OCI-LY3 (cell line): ENCODE measurements at regions not wholly inside any gene's neighbourhood (a gene's known extent, or its start where the extent isn't known, plus 50 kb on each side); places are given as distances from the start of the nearest gene placed in this dataset.

Experiments used
- CTCF ChIP-seq: fragments of 200-600, 300-600 bp; sonication (generic); IDR thresholded peaks from 2 replicates; pipeline ENCODE4 v1.5.1; 2014; ENCODE audit warnings: antibody characterized with exemption, low read length, low read depth
- EZH2phosphoT487 ChIP-seq: fragments of 200-600 bp; shearing (Covaris generic); IDR thresholded peaks from 2 replicates; pipeline ENCODE4 v1.6.1; 2018; ENCODE audit warnings: antibody characterized with exemption, mixed run types, low read depth

DNA sequence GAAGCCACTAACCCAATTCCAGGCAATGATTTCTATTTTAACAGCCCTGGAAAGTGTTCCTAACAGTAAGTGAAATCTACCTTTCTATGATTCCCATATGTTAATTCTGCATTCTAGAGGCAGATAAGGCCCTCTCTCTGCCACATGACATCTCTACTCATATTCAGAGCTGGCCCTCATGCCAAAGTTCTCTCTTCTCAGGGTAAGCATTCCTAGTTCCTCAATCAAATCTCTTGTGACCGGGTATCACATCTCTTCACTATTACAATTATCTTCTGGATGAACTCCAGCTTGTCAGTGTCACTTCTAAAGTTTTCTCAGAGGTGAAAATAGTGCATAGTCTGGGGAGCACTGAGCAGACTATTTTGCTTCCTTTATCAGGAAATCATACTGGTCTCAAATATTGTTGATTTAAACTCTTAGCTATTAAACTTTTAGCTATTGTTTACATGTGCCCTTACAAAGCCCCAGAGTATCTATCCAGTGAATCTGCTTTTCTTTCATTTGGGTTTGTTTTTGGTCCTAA lies 66.4 kb upstream of the TNFSF18 start:
- TF ChIP-seq CTCF = no peak
- no peak for TF ChIP-seq EZH2phosphoT487
